ENCODE measurements at regions not wholly inside any gene's neighbourhood (a gene's known extent, or its start where the extent isn't known, plus 50 kb on each side); places are given as distances from the start of the nearest gene placed in this dataset.

DNA sequence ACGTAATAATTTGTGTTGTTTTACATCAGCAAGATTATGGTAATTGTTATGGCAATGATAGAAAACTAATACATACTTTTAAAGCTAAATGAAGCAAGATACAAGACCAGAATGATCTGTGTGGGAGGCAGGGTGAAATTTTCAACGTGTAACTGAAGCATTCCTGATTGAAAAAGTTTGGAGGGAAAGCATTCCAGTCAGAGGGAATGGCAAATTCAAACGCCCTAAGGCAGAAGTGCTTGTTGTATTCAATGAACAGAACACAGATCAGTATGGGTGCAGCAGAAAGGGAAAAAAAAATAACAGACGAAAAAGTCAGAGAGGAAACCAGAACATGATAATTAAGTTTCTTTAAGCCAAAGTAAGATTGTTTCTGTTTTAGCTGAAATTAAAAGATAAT, 928.5 kb upstream of the SLITRK1 start:
- no peak overlapping the region for H2AFZ ChIP-seq (ENCODE audit: control insufficient read depth, low read depth, low read length)
- no peak overlapping the region for H3K4me3 ChIP-seq
- no peak overlapping the region for H3K27ac ChIP-seq (ENCODE audit: control insufficient read depth, insufficient read depth)
- ATAC-seq (no peak), DNase-seq (ENCODE audit: low read depth, low spot score) (no peak), FAIRE-seq (no peak)
- BruUV-seq (replicated peaks) = no TSS peak
- in situ Hi-C loops (cut with MboI) = no loop called here
- H3K4me1 ChIP-seq (ENCODE audit: control insufficient read depth, insufficient read depth, low read length) = no peaks in the 10 kb centered on the region
- SMC1A ChIA-PET (ENCODE audit: uncharacterized antibody, unreplicated experiment) = no interaction called here
- RAD21 ChIA-PET (ENCODE audit: unreplicated experiment) = no interaction called here
- WGBS (ENCODE audit: insufficient coverage, insufficient replicate concordance, low lambda C conversion rate, missing lambda C conversion rate) = 0% methylated on average over 4 of the region's 4 CpGs
- no peak overlapping the region for H3K4me2 ChIP-seq (ENCODE audit: control insufficient read depth, insufficient read depth)
- CTCF ChIA-PET = no interaction called here
- TF ChIP-seq TAF1 (IDR thresholded peaks at IDR 0.05; ENCODE audit: borderline replicate concordance, low read depth, low read length) (no peak), BCL11A (IDR thresholded peaks at IDR 0.05; ENCODE audit: low read depth, low read length) (no peak), YBX1 (IDR thresholded peaks at IDR 0.05) (no peak), HCFC1 (IDR thresholded peaks at IDR 0.05; ENCODE audit: low read length) (no peak), MYC (IDR thresholded peaks at IDR 0.05; ENCODE audit: insufficient read depth, insufficient read length, insufficient replicate concordance, low read length, severe bottlenecking) (no peak), BHLHE40 (IDR thresholded peaks at IDR 0.05; ENCODE audit: borderline replicate concordance in 1 of 2, low read depth in 2 of 2, low read length in 1 of 2) (no peak)
- POLR2A ChIA-PET = no interaction called here
- intact Hi-C loops (cut with micrococcal nuclease; ENCODE audit: unreplicated experiment) = no loop called here
- H3K79me2 ChIP-seq (ENCODE audit: control insufficient read depth, insufficient read depth, low read length) = no peaks in the 10 kb centered on the region
- no peak overlapping the region for H3K9ac ChIP-seq (ENCODE audit: control insufficient read depth, insufficient read depth, low read length)
- H3K9me3 ChIP-seq (replicated peaks; ENCODE audit: control insufficient read depth, insufficient read depth, low read length) = no peaks in the 10 kb centered on the region
- no peaks in the 10 kb centered on the region for H4K20me1 ChIP-seq (ENCODE audit: control insufficient read depth, insufficient read depth)
- no peaks in the 10 kb centered on the region for H3K27me3 ChIP-seq (replicated peaks in 1 of 2; ENCODE audit: control insufficient read depth in 2 of 2, insufficient read depth in 2 of 2, low read length in 1 of 2)
- no peaks in the 10 kb centered on the region for H3K36me3 ChIP-seq (ENCODE audit: control insufficient read depth in 2 of 2, insufficient read depth in 2 of 2, low read length in 1 of 2)

DNA sequence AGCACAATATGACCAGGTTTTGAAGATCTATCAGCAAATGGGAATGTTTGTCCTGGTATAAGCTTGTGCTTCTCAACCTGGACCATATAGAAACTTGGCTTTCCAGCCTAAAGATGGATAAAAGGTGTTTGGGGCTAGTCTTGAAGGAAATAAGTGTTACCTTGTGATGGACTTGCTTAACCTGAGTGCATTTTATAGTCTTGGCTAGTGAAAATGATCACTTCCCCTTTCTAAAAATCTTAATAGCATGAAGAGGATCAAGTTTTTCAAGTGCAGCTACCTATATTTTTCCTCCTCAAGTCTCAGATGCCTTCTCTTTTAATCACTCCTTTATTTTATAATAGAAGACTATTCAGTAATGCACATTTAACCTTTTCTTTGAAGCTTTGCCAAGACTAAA, 919.8 kb upstream of the SLITRK1 start:
- intact Hi-C loops (cut with micrococcal nuclease; ENCODE audit: unreplicated experiment) (no loop called here), in situ Hi-C loops (cut with MboI) (no loop called here)
- no peak for DNase-seq (ENCODE audit: low read depth, low spot score)
- no peaks in the 10 kb centered on the region for H3K27me3 ChIP-seq (replicated peaks in 1 of 2; ENCODE audit: control insufficient read depth in 2 of 2, insufficient read depth in 2 of 2, low read length in 1 of 2)
- no peaks in the 10 kb centered on the region for H4K20me1 ChIP-seq (ENCODE audit: control insufficient read depth, insufficient read depth)
- H3K27ac ChIP-seq (ENCODE audit: control insufficient read depth, insufficient read depth) = no peak overlapping the region
- SMC1A ChIA-PET (ENCODE audit: uncharacterized antibody, unreplicated experiment) = no interaction called here
- no peak overlapping the region for H3K9ac ChIP-seq (ENCODE audit: control insufficient read depth, insufficient read depth, low read length)
- TF ChIP-seq SPI1 (IDR thresholded peaks at IDR 0.05; ENCODE audit: borderline replicate concordance, insufficient read depth, low read depth, low read length) (peak; percentile 55), TCF3 (IDR thresholded peaks at IDR 0.05; ENCODE audit: borderline replicate concordance, insufficient read depth, low read depth, low read length) (no peak)
- no TSS peak for BruUV-seq (replicated peaks)
- no peaks in the 10 kb centered on the region for H3K9me3 ChIP-seq (replicated peaks; ENCODE audit: control insufficient read depth, insufficient read depth, low read length)
- H3K4me1 ChIP-seq (ENCODE audit: control insufficient read depth, insufficient read depth, low read length) = no peaks in the 10 kb centered on the region
- ATAC-seq = no peak
- POLR2A ChIA-PET = no interaction called here
- CTCF ChIA-PET = no interaction called here
- H2AFZ ChIP-seq (ENCODE audit: control insufficient read depth, low read depth, low read length) = no peak overlapping the region
- FAIRE-seq = no peak
- H3K4me2 ChIP-seq (ENCODE audit: control insufficient read depth, insufficient read depth) = no peak overlapping the region
- no peak overlapping the region for H3K4me3 ChIP-seq
- RAD21 ChIA-PET (ENCODE audit: unreplicated experiment) = no interaction called here
- H3K79me2 ChIP-seq (ENCODE audit: control insufficient read depth, insufficient read depth, low read length) = no peaks in the 10 kb centered on the region
- no peaks in the 10 kb centered on the region for H3K36me3 ChIP-seq (ENCODE audit: control insufficient read depth in 2 of 2, insufficient read depth in 2 of 2, low read length in 1 of 2)
